Heart left ventricle (tissue), 16 donors: ENCODE measurements at regions not wholly inside any gene's neighbourhood (a gene's known extent, or its start where the extent isn't known, plus 50 kb on each side); places are given as distances from the start of the nearest gene placed in this dataset.

ENCODE experiments used
- ATAC-seq, 4 donors: fragments of 200-7000 bp; cut with Tn5 transposase; one replicate each; pipeline ENCODE4 v1.9.1; 2020 to 2022; ENCODE audit warnings: moderate library complexity in 4 of 4, mild to moderate bottlenecking in 3 of 4, moderate number of reproducible peaks in 1 of 4
- DNase-seq, 5 donors: peaks; one replicate each; pipeline ENCODE4 v3.0.0-alpha.2; 2020
- H3K27ac ChIP-seq, 12 donors: fragments of 200-600 bp; sonication (generic) in 4 of 12; one replicate each; pipeline versions ENCODE4 v1.5.0 to v1.8.0; 2016 to 2022; ENCODE audit warnings: mild to moderate bottlenecking in 2 of 12
- H3K27me3 ChIP-seq, 9 donors: fragments of 200-600 bp; sonication (generic) in 2 of 9; one replicate each; pipeline versions ENCODE4 v1.5.1 to v1.8.0; 2016 to 2022; ENCODE audit warnings: mild to moderate bottlenecking in 3 of 9
- H3K36me3 ChIP-seq, 9 donors: fragments of 200-600 bp; sonication (generic) in 2 of 9; one replicate each; pipeline versions ENCODE4 v1.5.0 to v1.8.0; 2018 to 2022; ENCODE audit warnings: mild to moderate bottlenecking in 2 of 9
- H3K4me1 ChIP-seq, 12 donors: fragments of 200-600 bp; sonication (generic) in 4 of 12; one replicate each; pipeline versions ENCODE4 v1.5.0 to v1.8.0; 2016 to 2022; ENCODE audit warnings: mild to moderate bottlenecking in 3 of 12
- H3K4me3 ChIP-seq, 12 donors: fragments of 200-600 bp; sonication (generic) in 4 of 12; one replicate each; pipeline versions ENCODE4 v1.5.0 to v1.8.0; 2017 to 2022; ENCODE audit warnings: mild to moderate bottlenecking in 9 of 12, moderate library complexity in 4 of 12
- H3K9me3 ChIP-seq, 12 donors: fragments of 200-600 bp; sonication (generic) in 4 of 12; one replicate each; pipeline versions ENCODE4 v1.5.0 to v1.8.0; 2016 to 2022; ENCODE audit warnings: mild to moderate bottlenecking in 1 of 12
- POLR2A ChIP-seq, 2 donors: fragments of 450-650 bp; IDR thresholded peaks; one replicate each; pipeline ENCODE4 v1.6.1; 2017; ENCODE audit warnings: antibody characterized with exemption in 2 of 2, mild to moderate bottlenecking in 2 of 2, moderate library complexity in 2 of 2
- WGBS, 4 donors: extraction: QIAGEN DNeasy Blood & Tissue Kit in 2 of 4; methylation state at CpG; one replicate each; pipeline versions ENCODE4 v1.1.5 to v1.1.7; 2013 to 2018; 5-methylcytosine and 5-hydroxymethylcytosine counted together
- intact Hi-C, 10 donors: fragments of 100-400 bp; cut with DNase I; formaldehyde crosslinking; loops; one replicate each; pipeline versions ENCODE4 v1.11.1 to v1.14.2; 2022
- TF ChIP-seq, protein P1 (sequence below), 12 donors: fragments of 200-600 bp; sonication (generic) in 4 of 12; IDR thresholded peaks; one replicate each; pipeline versions ENCODE4 v1.5.0 to v1.8.0; 2018 to 2022; ENCODE audit warnings: antibody characterized with exemption in 12 of 12, mild to moderate bottlenecking in 5 of 12
- donor health status: ischemic (EF 13 %, LVEDD 7.1; RV severe dilation, severe dysfunction).
- donor health status: healthy with polysubstance abuse.
- donor health status: DM: no; HTN: yes; CAD: no.
- donor health status: DM: no; HTN: no; CAD: no.
- donor health status: ischemic (EF 25% LVEDD 6.9; RV normal size, moderate dysfunction).
- donor health status: ischemic (EF 25% LVEDD 5.7; RV mildly dilated, moderate dysfunction).
- donor health status: healthy.
- donor health status: DM: yes; HTN: yes; CAD: no.
- donor health status: ischemic (EF 35%, LVEDD 5.7; RV mildly dilated, moderate dysfunction).
- donor health status: nonischemic (EF 11% LVEDD 7.7; RV severe dilation, severe dysfunction).
- donor health status: DM: yes; HTN: yes; CAD: no.
- donor health status: PGD.
- donor health status: ischemic (EF 29% LVEDD 5.4; RV normal size, mild dysfunction).
- donor health status: nonischemic (EF 23%, LVEDD 6.1; RV moderate dilation, normal function).

DNA sequence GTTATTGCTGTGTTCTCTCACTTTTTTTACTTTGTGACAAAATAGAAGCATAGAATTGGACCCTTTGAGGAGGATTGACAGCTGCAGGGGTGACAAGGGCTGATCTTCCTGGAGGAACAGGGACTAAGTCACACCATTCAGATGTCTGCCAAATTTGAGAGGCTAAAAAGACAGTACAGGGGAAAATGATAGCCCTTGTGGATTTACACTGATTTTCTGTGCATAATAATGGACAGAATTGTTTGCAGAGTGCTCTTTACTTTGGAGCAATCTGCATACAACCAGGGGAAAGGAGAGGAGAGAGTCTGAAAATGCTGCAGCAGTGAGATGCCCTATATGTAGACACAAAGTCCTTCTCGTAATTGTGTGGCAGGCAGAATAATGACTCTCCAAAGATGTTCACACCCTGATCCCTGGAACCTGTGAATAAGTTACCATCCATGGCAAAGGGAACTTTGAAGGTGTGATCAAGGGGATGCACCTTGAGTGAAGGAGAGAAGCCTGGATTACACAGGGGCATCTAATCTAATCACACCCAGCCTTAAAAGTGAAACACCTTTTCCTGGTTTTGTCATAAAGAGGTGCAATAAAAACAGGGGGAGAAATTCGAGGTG lies 221.4 kb upstream of the CPHXL start:
- WGBS, 4 donors: 40 to 53% (median 45%) methylated on average over 2 of the region's 2 CpGs
- TF ChIP-seq, protein P1, sequence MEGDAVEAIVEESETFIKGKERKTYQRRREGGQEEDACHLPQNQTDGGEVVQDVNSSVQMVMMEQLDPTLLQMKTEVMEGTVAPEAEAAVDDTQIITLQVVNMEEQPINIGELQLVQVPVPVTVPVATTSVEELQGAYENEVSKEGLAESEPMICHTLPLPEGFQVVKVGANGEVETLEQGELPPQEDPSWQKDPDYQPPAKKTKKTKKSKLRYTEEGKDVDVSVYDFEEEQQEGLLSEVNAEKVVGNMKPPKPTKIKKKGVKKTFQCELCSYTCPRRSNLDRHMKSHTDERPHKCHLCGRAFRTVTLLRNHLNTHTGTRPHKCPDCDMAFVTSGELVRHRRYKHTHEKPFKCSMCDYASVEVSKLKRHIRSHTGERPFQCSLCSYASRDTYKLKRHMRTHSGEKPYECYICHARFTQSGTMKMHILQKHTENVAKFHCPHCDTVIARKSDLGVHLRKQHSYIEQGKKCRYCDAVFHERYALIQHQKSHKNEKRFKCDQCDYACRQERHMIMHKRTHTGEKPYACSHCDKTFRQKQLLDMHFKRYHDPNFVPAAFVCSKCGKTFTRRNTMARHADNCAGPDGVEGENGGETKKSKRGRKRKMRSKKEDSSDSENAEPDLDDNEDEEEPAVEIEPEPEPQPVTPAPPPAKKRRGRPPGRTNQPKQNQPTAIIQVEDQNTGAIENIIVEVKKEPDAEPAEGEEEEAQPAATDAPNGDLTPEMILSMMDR (IDR thresholded peaks at IDR 0.05): no peak
- no peak for TF ChIP-seq POLR2A (IDR thresholded peaks at IDR 0.05)
- intact Hi-C loops: no loop called here

DNA sequence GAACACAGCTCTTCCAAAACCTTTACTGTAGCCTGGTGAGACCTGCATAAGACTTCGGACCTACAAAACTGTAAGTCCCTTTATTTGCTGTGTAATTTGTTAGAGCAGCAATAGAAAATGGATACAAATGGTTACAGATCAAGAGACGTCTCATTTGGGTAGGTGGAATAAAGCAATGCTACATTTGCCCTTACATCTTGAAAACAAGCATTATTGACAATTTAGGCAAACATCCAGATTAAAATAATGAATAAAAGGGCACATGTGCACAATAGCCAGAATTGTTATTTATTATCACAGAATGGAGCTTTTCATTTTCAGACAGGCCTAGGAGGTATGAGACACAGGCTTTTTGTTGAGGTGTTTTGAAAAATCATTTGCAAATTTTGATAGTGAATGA lies 222.2 kb upstream of the CPHXL start:
- DNase-seq: no peak
- Histone ChIP-seq H3K27me3 (no peaks in the 10 kb centered on the region), H3K9me3 (no peaks in the 10 kb centered on the region), H3K4me1 (no peaks in the 10 kb centered on the region), H3K36me3 (no peaks in the 10 kb centered on the region), H3K4me3 (no peak overlapping the region), H3K27ac (no peak overlapping the region)
- WGBS, 4 donors: 76 to 78% (median 76%) methylated on average over 2 of the region's 2 CpGs
- intact Hi-C loops: no loop called here
- TF ChIP-seq, protein P1 (IDR thresholded peaks at IDR 0.05): no peak
- TF ChIP-seq POLR2A (IDR thresholded peaks at IDR 0.05): no peak
- no peak for ATAC-seq

More for the DNA sequence above, 221.4 kb upstream of the CPHXL start:
- Histone ChIP-seq H3K9me3 (no peaks in the 10 kb centered on the region), H3K4me1 (no peaks in the 10 kb centered on the region), H3K36me3 (no peaks in the 10 kb centered on the region), H3K4me3 (no peak overlapping the region), H3K27ac (no peak overlapping the region), H3K27me3 (no peaks in the 10 kb centered on the region)
- DNase-seq (no peak), ATAC-seq (no peak)

DNA sequence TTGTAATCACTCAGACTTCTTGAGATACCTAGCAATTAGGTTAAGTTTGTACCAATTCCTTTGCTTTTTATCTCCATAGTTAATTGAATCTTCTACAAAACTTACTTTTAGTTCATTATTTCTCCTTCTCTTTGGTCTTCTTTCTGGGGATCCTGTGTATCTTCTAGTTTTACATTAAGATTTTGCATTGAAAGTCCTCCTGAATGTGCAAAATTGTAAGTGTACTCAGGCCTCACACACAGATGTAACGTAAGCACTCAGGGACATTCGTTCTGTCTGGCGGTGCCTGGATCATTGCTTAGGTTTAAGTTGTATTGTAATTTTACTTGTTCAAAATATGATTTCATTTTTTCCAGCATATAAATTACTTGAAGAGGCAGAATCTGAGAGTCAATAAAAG lies 222.6 kb upstream of the CPHXL start:
- DNase-seq: no peak
- intact Hi-C loops: no loop called here
- Histone ChIP-seq H3K27me3 (no peaks in the 10 kb centered on the region), H3K36me3 (no peaks in the 10 kb centered on the region), H3K9me3 (no peaks in the 10 kb centered on the region), H3K27ac (no peak overlapping the region), H3K4me1 (no peaks in the 10 kb centered on the region), H3K4me3 (no peak overlapping the region)
- 90 to 94% (median 91%) methylated on average over 3 of the region's 3 CpGs for WGBS, 4 donors
- no peak for ATAC-seq
- TF ChIP-seq, protein P1 (IDR thresholded peaks at IDR 0.05): no peak
- TF ChIP-seq POLR2A (IDR thresholded peaks at IDR 0.05): no peak

DNA sequence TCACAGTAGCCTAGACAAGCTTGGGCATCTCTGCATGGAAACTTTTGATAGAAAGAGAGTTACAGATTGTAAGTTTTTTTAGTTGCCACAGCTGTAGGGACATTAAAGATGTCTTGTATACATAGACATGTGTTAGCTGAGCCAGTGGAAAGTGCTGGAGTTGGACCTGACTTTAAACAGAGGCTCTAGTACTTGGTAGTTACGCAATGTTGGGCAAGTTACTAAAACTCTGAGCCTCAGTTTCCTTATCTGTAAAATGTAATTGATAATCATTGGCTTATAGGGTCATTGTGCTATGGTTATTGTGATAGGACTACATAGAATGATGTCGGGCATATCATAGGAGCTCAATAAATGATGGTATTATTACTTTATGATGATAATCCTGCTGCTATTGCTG lies 225.8 kb upstream of the CPHXL start:
- ATAC-seq: no peak
- Histone ChIP-seq H3K4me1 (no peaks in the 10 kb centered on the region), H3K4me3 (no peak overlapping the region), H3K9me3 (peaks cover 0 to 6% (median 0%) of the 10 kb centered on the region in 12 donors), H3K27ac (no peak overlapping the region), H3K36me3 (no peaks in the 10 kb centered on the region), H3K27me3 (no peaks in the 10 kb centered on the region)
- WGBS, 4 donors: 77 to 92% (median 84%) methylated on average over 2 of the region's 2 CpGs
- TF ChIP-seq POLR2A (IDR thresholded peaks at IDR 0.05): no peak
- TF ChIP-seq, protein P1 (IDR thresholded peaks at IDR 0.05): no peak
- intact Hi-C loops: no loop called here
- no peak for DNase-seq
